ENCODE measurements at regions not wholly inside any gene's neighbourhood (a gene's known extent, or its start where the extent isn't known, plus 50 kb on each side); places are given as distances from the start of the nearest gene placed in this dataset.

- DNase-seq (ENCODE audit: missing footprints) (no peak), ATAC-seq (no peak)
- intact Hi-C loops (cut with DNase I) = no loop called here
Observed at GRCh38 chr2:37779139-37779538, 107.7 kb upstream of the CDC42EP3 start.

- no peak for DNase-seq (ENCODE audit: missing footprints)
- intact Hi-C loops (cut with DNase I) = no loop called here
- no peak for ATAC-seq
Observed at GRCh38 chr2:37779611-37780386, 108.4 kb upstream of the CDC42EP3 start.

GRCh38 chr2:37780387-37780676, 108.9 kb upstream of the CDC42EP3 start:
- intact Hi-C loops (cut with DNase I) = no loop called here
- no peak for ATAC-seq
- DNase-seq (ENCODE audit: missing footprints) = no peak

GRCh38 chr2:37781028-37781427, 109.6 kb upstream of the CDC42EP3 start:
- DNase-seq (ENCODE audit: missing footprints) = no peak
- ATAC-seq = no peak
- intact Hi-C loops (cut with DNase I) = no loop called here

GRCh38 chr2:37782155-37782673, 110.8 kb upstream of the CDC42EP3 start:
- intact Hi-C loops (cut with DNase I) = no loop called here
- DNase-seq (ENCODE audit: missing footprints) (no peak), ATAC-seq (no peak)

GRCh38 chr2:37782721-37783371, 111.4 kb upstream of the CDC42EP3 start:
- intact Hi-C loops (cut with DNase I) = no loop called here
- DNase-seq (ENCODE audit: missing footprints) (no peak), ATAC-seq (no peak)

- no peak for ATAC-seq
- intact Hi-C loops (cut with DNase I) = no loop called here
- no peak for DNase-seq (ENCODE audit: missing footprints)
Observed at GRCh38 chr2:37783545-37783944, 112.1 kb upstream of the CDC42EP3 start.

GRCh38 chr2:37784071-37784758, 112.8 kb upstream of the CDC42EP3 start:
- ATAC-seq (no peak), DNase-seq (ENCODE audit: missing footprints) (no peak)
- intact Hi-C loops (cut with DNase I) = no loop called here

GRCh38 chr2:37784759-37785149, 113.3 kb upstream of the CDC42EP3 start:
- no peak for DNase-seq (ENCODE audit: missing footprints)
- intact Hi-C loops (cut with DNase I) = no loop called here
- no peak for ATAC-seq

GRCh38 chr2:37786191-37786698, 114.8 kb upstream of the CDC42EP3 start:
- intact Hi-C loops (cut with DNase I) = no loop called here
- DNase-seq (ENCODE audit: missing footprints) = no peak
- no peak for ATAC-seq

GRCh38 chr2:37786854-37787253, 115.4 kb upstream of the CDC42EP3 start:
- intact Hi-C loops (cut with DNase I) = no loop called here
- ATAC-seq (peak; percentile 70), DNase-seq (ENCODE audit: missing footprints) (no peak)

- DNase-seq (ENCODE audit: missing footprints) = no peak
- ATAC-seq = no peak
- intact Hi-C loops (cut with DNase I) = no loop called here
Observed at GRCh38 chr2:37788602-37789209, 117.3 kb upstream of the CDC42EP3 start.

- intact Hi-C loops (cut with DNase I) = loop anchor here (10.0 kb wide), 1 partner anchor 115 kb away; the partner anchor contains the start of gene CDC42EP3
- ATAC-seq = no peak
- DNase-seq (ENCODE audit: missing footprints) = no peak
Observed at GRCh38 chr2:37790019-37790418, 118.6 kb upstream of the CDC42EP3 start.

- DNase-seq (ENCODE audit: missing footprints) (no peak), ATAC-seq (no peak)
- intact Hi-C loops (cut with DNase I) = loop anchor here (10.0 kb wide), 1 partner anchor 116 kb away; the partner anchor contains the start of gene CDC42EP3
Observed at GRCh38 chr2:37790462-37790861, 119.0 kb upstream of the CDC42EP3 start.

- intact Hi-C loops (cut with DNase I) = loop anchor here (10.0 kb wide), 1 partner anchor 118 kb away; the partner anchor contains the start of gene CDC42EP3
- ATAC-seq (no peak), DNase-seq (ENCODE audit: missing footprints) (no peak)
Observed at GRCh38 chr2:37792366-37792765, 120.9 kb upstream of the CDC42EP3 start.

- no peak for ATAC-seq
- intact Hi-C loops (cut with DNase I) = loop anchor here (10.0 kb wide), 1 partner anchor 118 kb away; the partner anchor contains the start of gene CDC42EP3
- DNase-seq (ENCODE audit: missing footprints) = no peak
Observed at GRCh38 chr2:37793004-37793403, 121.6 kb upstream of the CDC42EP3 start.

GRCh38 chr2:37794717-37795116, 123.3 kb upstream of the CDC42EP3 start:
- ATAC-seq = peak; percentile 74
- intact Hi-C loops (cut with DNase I) = loop anchor here (10.0 kb wide), 1 partner anchor 120 kb away; the partner anchor contains the start of gene CDC42EP3

GRCh38 chr2:37795456-37795855, 124.0 kb upstream of the CDC42EP3 start:
- ATAC-seq (no peak), DNase-seq (ENCODE audit: missing footprints) (no peak)
- intact Hi-C loops (cut with DNase I) = loop anchor here (10.0 kb wide), 1 partner anchor 121 kb away; the partner anchor contains the start of gene CDC42EP3

More at GRCh38 chr2:37794717-37795116, 123.3 kb upstream of the CDC42EP3 start:
- no peak for DNase-seq (ENCODE audit: missing footprints)

- intact Hi-C loops (cut with DNase I) = loop anchor here (10.0 kb wide), 1 partner anchor 121 kb away; the partner anchor contains the start of gene CDC42EP3
- ATAC-seq (no peak), DNase-seq (ENCODE audit: missing footprints) (no peak)
Observed at GRCh38 chr2:37795938-37796337, 124.5 kb upstream of the CDC42EP3 start.
